Hepatocyte (in vitro differentiated cells): ENCODE measurements at regions not wholly inside any gene's neighbourhood (a gene's known extent, or its start where the extent isn't known, plus 50 kb on each side); places are given as distances from the start of the nearest gene placed in this dataset.
"Not testable (repeated sequence)": the region's sequence is repeated elsewhere in the genome, so short reads cannot be mapped to it uniquely, and the experiment has no call there.

Experiments used
- DNase-seq: peaks from one replicate; pipeline ENCODE4 v3.0.0-alpha.2; 2016; ENCODE audit warnings: low spot score
- H2AFZ ChIP-seq: fragments of 200-600 bp; sonication (generic); 2 replicates; pipeline ENCODE4 v1.6.0; 2016; ENCODE audit warnings: antibody characterized with exemption, mild to moderate bottlenecking
- H3K27ac ChIP-seq: fragments of 200-600 bp; sonication (generic); 2 replicates; pipeline ENCODE4 v1.5.1; 2016; ENCODE audit warnings: mild to moderate bottlenecking
- H3K27me3 ChIP-seq: fragments of 200-600 bp; sonication (generic); 2 replicates; pipeline ENCODE4 v1.6.1; 2016
- H3K36me3 ChIP-seq: fragments of 200-600 bp; sonication (generic); replicated peaks from 2 replicates; pipeline ENCODE4 v1.5.1; 2016; ENCODE audit warnings: low read depth; ENCODE audit not compliant: insufficient read depth
- H3K4me1 ChIP-seq: fragments of 200-600 bp; sonication (generic); 2 replicates; pipeline ENCODE4 v1.5.1; 2016; ENCODE audit warnings: mild to moderate bottlenecking, moderate library complexity; ENCODE audit not compliant: insufficient read depth
- H3K4me2 ChIP-seq: fragments of 200-600 bp; sonication (generic); 2 replicates; pipeline ENCODE4 v1.6.0; 2016
- H3K4me3 ChIP-seq: fragments of 200-600 bp; sonication (generic); 2 replicates; pipeline ENCODE4 v1.5.1; 2016; ENCODE audit warnings: mild to moderate bottlenecking
- H3K79me2 ChIP-seq: fragments of 200-600 bp; sonication (generic); 2 replicates; pipeline ENCODE4 v1.6.0; 2017; ENCODE audit warnings: mild to moderate bottlenecking
- H3K9me2 ChIP-seq: fragments of 200-600 bp; sonication (generic); replicated peaks from 2 replicates; pipeline ENCODE4 v1.6.0; 2017; ENCODE audit warnings: mild to moderate bottlenecking; ENCODE audit not compliant: insufficient read depth
- H3K9me3 ChIP-seq: fragments of 200-600 bp; sonication (generic); 2 replicates; pipeline ENCODE4 v1.5.1; 2016; ENCODE audit warnings: low read depth, mild to moderate bottlenecking
- H4K20me1 ChIP-seq: fragments of 200-600 bp; sonication (generic); 2 replicates; pipeline ENCODE4 v1.6.0; 2016; ENCODE audit warnings: mild to moderate bottlenecking; ENCODE audit not compliant: insufficient read depth, poor library complexity, severe bottlenecking
- WGBS: methylation state at CpG from one replicate; pipeline ENCODE4 v1.1.6; 2016; ENCODE audit warnings: low lambda C conversion rate; ENCODE audit errors: missing lambda C conversion rate; 5-methylcytosine and 5-hydroxymethylcytosine counted together

DNA sequence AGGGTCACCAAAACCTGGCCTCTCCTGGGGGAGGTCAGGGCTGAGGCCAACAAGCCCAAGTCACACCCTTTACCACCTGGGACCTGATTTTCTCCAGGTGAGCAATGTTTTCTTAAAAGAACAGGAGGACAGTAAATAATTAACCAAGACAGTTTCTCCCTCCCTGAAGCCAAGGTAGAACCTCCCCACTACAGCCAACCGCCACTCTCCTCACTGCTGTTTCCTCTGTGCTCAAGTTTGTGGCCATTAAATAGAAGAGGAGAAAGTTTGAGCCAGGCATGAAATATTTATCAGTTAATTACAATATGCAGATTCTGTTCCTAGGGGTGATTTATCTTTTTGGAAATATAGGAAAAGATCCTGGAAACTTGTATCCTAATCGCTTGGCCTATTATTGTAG lies 150.6 kb upstream of the ANKRD20A1 start:
- H3K36me3 ChIP-seq, H3K4me2 ChIP-seq, H3K79me2 ChIP-seq, H4K20me1 ChIP-seq, H2AFZ ChIP-seq, H3K9me3 ChIP-seq, H3K9me2 ChIP-seq, H3K4me3 ChIP-seq, H3K27ac ChIP-seq, H3K4me1 ChIP-seq, H3K27me3 ChIP-seq, DNase-seq: not testable (repeated sequence)
- 46% methylated on average over 1 of the region's 2 CpGs for WGBS

DNA sequence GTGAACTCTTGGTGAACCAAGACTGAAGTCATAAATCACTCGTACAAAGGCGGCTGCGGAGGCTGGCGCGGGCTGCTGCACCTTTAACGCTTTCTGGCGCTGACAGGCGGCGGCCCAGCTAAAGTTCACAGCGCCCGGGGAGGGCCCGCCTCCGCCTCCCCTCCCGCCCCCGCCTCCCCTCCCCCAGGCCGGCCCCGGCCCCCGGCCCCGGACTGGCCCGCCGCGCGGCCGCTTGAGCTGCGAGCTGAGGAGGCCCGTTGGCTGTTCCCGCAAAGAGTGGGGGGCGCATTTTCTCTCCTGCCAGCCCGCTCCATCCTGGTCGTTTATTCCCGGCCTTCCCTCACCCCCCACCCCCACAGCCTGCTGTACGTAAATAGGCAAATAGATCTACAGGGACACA lies 147.3 kb upstream of the ANKRD20A1 start:
- not testable (repeated sequence) for H3K4me1 ChIP-seq, H4K20me1 ChIP-seq, H2AFZ ChIP-seq, H3K4me2 ChIP-seq, H3K9me2 ChIP-seq, H3K9me3 ChIP-seq, H3K79me2 ChIP-seq, H3K27ac ChIP-seq, H3K4me3 ChIP-seq, H3K27me3 ChIP-seq, H3K36me3 ChIP-seq, DNase-seq
- WGBS = 28% methylated on average over 15 of the region's 32 CpGs

DNA sequence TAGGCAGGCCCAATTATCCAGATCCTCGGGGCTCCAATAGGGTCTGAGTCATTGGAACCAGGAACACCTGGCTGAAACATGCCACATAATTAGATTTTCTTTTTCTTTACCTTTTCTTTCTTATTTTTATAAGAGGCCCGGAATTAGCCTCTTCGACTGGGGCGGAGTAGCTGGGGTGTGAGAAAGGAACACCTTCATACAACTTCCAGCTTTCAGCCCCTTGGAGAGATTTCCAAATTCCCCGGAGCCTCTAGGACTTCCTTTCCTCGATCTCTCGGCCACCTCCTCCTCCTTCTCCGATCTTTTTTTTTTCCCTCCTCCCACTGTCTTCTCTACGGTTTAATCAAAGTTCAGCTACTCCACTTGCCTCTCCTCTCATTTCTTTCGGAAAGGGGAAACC lies 146.8 kb upstream of the ANKRD20A1 start:
- DNase-seq = peak; percentile 3
- H3K4me2 ChIP-seq, H3K27ac ChIP-seq, H2AFZ ChIP-seq, H3K4me3 ChIP-seq, H4K20me1 ChIP-seq, H3K27me3 ChIP-seq, H3K9me3 ChIP-seq, H3K4me1 ChIP-seq, H3K79me2 ChIP-seq, H3K9me2 ChIP-seq, H3K36me3 ChIP-seq: not testable (repeated sequence)
- 49% methylated on average over 7 of the region's 10 CpGs for WGBS

DNA sequence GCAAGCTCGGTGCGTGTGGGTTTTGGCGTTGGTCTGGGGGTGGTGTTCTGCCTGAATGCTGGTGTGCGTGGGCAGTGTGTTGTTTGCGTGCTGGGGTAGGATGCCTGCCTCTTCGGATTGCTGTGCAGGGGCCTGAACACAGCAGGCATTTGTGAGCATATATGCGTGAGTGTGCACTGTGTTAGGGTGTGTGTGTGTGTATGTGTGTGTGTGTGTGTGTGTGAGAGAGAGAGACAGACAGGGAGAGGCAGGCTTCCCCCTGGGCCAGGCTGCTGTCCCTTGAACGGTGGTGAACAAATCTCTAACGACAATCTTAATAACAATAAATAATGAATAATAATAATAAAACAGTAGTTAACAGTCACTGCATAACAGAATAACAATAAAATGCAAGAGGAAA lies 145.8 kb upstream of the ANKRD20A1 start:
- not testable (repeated sequence) for H4K20me1 ChIP-seq, H3K36me3 ChIP-seq, H3K4me2 ChIP-seq, H3K27ac ChIP-seq, H3K9me2 ChIP-seq, DNase-seq, H2AFZ ChIP-seq, H3K9me3 ChIP-seq, H3K4me3 ChIP-seq, H3K4me1 ChIP-seq, H3K79me2 ChIP-seq, H3K27me3 ChIP-seq
- WGBS = 31% methylated on average over 2 of the region's 9 CpGs

DNA sequence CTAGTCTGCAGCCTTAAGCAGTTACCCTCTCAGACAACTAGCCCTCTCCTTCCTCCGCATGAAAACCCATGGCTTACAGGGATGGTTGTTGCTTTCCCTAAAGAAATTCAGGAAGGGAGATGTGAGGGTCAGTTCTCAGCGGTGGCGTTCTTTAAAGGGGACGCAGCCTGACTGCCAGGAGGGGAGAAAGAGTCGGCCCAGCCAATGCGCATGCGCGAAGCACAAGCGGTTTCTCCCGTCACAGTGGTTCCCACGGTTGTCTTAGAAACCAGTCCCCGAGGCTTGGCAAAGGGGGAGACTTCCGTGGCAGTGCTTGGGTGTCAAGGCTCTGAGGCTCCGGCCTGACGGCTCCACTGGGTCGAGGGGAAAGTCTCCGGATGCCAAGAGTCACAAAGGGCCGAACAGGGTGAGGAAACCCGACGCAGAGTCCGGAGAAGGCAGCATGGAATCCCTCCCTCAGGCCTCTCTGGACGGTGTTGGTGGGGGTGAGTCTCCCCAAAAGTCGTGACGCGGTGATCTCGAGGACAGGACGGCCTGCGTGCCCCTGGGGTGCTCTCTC lies 140.8 kb upstream of the ANKRD20A1 start:
- WGBS = 34% methylated on average over 9 of the region's 28 CpGs

DNA sequence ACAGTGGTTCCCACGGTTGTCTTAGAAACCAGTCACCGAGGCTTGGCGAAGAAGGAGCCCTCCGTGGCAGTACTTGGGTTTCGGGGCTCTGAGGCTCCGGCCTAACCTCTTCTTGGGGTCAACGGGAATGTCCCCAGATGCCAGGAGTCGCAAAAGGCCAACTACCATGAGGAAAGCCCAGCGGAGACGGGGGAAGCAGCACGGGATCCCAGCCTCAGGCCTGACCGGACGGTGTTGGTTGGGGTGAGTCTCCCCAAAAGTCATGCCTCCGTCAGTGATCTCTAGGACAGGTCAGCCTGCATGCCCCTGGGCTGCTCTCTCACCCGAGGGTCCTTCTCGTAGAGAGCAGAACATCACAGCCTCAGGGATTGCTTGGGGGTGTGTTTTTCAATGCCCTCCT lies 138.2 kb upstream of the ANKRD20A1 start:
- not testable (repeated sequence) for H3K36me3 ChIP-seq, H3K9me3 ChIP-seq, H3K4me3 ChIP-seq, H3K27ac ChIP-seq, H3K79me2 ChIP-seq, H2AFZ ChIP-seq, H3K9me2 ChIP-seq, H3K4me2 ChIP-seq, H4K20me1 ChIP-seq, H3K4me1 ChIP-seq, H3K27me3 ChIP-seq
- WGBS = 93% methylated on average over 16 of the region's 16 CpGs
- DNase-seq = peak; percentile 0

More for the DNA sequence above, 140.8 kb upstream of the ANKRD20A1 start:
- H3K27ac ChIP-seq, H3K79me2 ChIP-seq, H3K27me3 ChIP-seq, H3K4me2 ChIP-seq, H3K9me3 ChIP-seq, H3K36me3 ChIP-seq, DNase-seq, H2AFZ ChIP-seq, H3K9me2 ChIP-seq, H3K4me1 ChIP-seq, H4K20me1 ChIP-seq, H3K4me3 ChIP-seq: not testable (repeated sequence)

DNA sequence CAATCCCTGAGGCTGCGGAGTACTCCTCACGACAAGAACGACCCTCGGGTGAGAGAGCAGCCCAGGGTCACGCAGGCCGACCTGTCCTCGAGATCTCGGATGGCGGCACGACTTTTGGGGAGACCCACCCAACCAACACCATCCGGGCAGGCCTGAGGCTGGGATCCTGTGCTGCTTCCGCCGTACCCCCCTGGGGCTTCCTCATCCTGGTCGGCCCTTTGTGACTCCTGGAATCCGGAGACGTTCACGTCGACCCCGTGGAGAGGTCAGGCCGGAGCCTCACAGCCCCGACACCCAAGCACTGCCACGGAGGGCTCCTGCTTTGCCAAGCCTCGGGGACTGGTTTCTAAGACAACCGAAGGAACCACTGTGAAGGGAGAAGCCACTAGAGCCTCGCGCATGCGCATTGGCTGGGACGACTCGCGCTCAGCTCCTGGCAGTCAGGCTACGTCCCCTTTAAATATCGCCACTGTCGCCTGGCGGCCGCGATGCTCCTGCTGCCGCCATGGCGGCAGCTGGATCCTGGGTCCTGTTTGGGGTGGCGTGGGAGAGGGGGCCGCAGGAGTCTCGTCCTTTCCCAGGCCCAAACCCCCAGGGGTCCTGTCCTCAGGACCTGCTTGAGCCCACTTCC lies 136.2 kb upstream of the ANKRD20A1 start:
- not testable (repeated sequence) for H3K27me3 ChIP-seq, H3K36me3 ChIP-seq, H3K4me3 ChIP-seq, H3K79me2 ChIP-seq, H3K27ac ChIP-seq, H4K20me1 ChIP-seq, DNase-seq, H3K4me1 ChIP-seq, H3K9me3 ChIP-seq, H3K9me2 ChIP-seq, H3K4me2 ChIP-seq, H2AFZ ChIP-seq
- WGBS = no CpG with 5 or more reads among the region's 41 CpGs

DNA sequence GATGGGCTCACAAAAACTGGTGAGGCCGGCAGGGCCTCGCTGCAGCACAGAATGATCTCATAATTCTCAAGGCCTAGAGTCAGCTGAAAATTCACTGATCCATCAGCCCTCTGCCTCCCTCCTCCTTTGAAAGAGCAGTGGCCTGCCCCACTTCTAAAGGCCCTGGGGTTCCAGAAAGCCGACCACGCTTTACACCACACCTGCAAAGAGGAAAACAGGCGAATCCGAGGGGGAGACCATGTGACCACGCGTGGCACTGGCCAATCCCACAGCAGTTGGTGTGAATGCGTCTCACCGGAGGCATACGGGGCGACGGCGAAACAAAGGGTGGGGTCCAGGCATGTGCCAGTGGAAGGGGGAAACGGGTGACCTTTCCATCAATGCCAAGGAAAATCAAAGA lies 135.5 kb upstream of the ANKRD20A1 start:
- H3K79me2 ChIP-seq = not testable (repeated sequence)

DNA sequence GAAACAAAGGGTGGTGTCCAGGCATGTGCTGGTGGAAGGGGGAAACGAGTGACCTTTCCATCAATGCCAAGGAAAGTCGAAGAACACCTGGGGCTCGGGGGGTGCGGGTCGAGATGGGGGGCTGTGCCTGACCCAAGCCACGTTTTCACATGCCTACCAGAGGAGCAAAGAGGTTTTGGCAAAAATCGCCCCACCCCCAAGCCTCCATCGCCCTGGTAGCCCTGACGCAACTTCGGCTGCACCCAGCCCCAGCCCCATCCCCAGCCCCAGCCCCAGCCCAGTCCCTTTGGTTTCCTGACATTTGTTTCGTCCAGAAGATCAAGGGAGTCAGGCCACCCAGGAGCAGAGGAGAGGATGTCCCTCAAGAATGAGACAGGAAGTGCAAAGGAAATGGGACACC lies 133.8 kb upstream of the ANKRD20A1 start:
- not testable (repeated sequence) for H3K27me3 ChIP-seq, H3K9me2 ChIP-seq, H3K9me3 ChIP-seq, H2AFZ ChIP-seq, H3K36me3 ChIP-seq, H3K4me2 ChIP-seq, H3K4me1 ChIP-seq, H3K79me2 ChIP-seq, H3K27ac ChIP-seq, H4K20me1 ChIP-seq, H3K4me3 ChIP-seq, DNase-seq
- WGBS = no CpG with 5 or more reads among the region's 11 CpGs

More for the DNA sequence above, 135.5 kb upstream of the ANKRD20A1 start:
- not testable (repeated sequence) for H3K9me3 ChIP-seq, H3K36me3 ChIP-seq, H4K20me1 ChIP-seq, H3K27me3 ChIP-seq, H3K27ac ChIP-seq, H3K9me2 ChIP-seq, H3K4me1 ChIP-seq, DNase-seq, H2AFZ ChIP-seq, H3K4me3 ChIP-seq
- H3K4me2 ChIP-seq = peak overlapping the region; percentile 70
- WGBS = 13% methylated on average over 8 of the region's 15 CpGs
